BLaER1 treated with 17β-estradiol and CSF1 and Interleukin-3, amounts not matched to agents 10 nM and 100 nM (cell line): ENCODE measurements at regions not wholly inside any gene's neighbourhood (a gene's known extent, or its start where the extent isn't known, plus 50 kb on each side); places are given as distances from the start of the nearest gene placed in this dataset.

Experiments used
- H3K27ac ChIP-seq, 11 experiments: shearing (Covaris generic); formaldehyde crosslinking; 2 replicates each; pipeline ENCODE4 v1.8.1; 2022
- H3K27me3 ChIP-seq, 11 experiments: shearing (Covaris generic); formaldehyde crosslinking; 2 replicates each; pipeline ENCODE4 v1.8.1; 2022
- H3K36me3 ChIP-seq, 11 experiments: shearing (Covaris generic); formaldehyde crosslinking; 2 replicates each; pipeline ENCODE4 v1.8.1; 2022
- H3K4me1 ChIP-seq, 10 experiments: shearing (Covaris generic); formaldehyde crosslinking; 2 replicates each; pipeline ENCODE4 v1.8.1; 2022
- H3K4me2 ChIP-seq, 11 experiments: shearing (Covaris generic); formaldehyde crosslinking; 2 replicates each; pipeline ENCODE4 v1.8.1; 2022
- H3K4me3 ChIP-seq, 10 experiments: shearing (Covaris generic); formaldehyde crosslinking; 2 replicates each; pipeline ENCODE4 v1.8.1; 2022
- H3K9ac ChIP-seq, 11 experiments: shearing (Covaris generic); formaldehyde crosslinking; 2 replicates each; pipeline ENCODE4 v1.8.1; 2022
- H3K9me3 ChIP-seq, 11 experiments: shearing (Covaris generic); formaldehyde crosslinking; replicated peaks in 1 of 11; 2 replicates each; pipeline ENCODE4 v1.8.1; 2022
- H4K20me1 ChIP-seq, 11 experiments: shearing (Covaris generic); formaldehyde crosslinking; 2 replicates each; pipeline ENCODE4 v1.8.1; 2022
- Cebpa-rat ChIP-seq, 11 experiments: shearing (Covaris generic); IDR thresholded peaks; 2 replicates each; pipeline ENCODE4 v1.8.1; 2022

DNA sequence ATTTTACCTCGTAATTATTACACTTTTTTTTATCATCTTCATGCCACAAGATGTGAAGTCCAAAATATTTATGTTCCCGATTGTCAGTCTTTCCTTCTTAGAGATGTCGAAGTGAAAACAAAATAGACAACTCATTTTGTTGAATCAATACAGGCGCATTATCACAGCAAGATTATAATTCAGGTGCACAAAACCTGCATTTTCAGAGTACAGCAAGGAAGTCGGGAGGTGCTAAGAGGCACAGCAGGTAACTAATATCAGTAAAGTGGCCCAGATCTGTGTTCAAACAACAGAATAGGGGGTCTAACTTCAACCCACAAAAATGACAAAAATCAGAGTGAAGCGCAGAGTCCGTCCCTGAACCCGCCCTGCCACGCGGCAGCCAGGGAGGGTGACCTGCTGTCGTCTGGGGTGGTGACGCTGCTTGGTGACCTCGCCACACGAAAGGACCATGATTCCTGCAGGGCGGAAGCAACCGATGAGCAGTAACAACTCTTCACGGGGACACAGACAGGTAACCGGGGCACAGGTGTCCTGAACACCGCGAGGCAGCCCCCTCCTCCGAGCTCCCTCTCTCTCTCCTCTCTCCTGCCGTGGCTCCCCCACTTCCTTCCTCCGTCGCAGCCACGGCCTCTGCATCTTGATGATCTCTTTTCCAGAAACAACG lies 50.9 kb upstream of the SPACA7 start:
- peaks cover 0 to 5% (median 0%) of the 10 kb centered on the region in 11 experiments; a peak in 2 of 22 replicates for H4K20me1 ChIP-seq
- H3K36me3 ChIP-seq: no peaks in the 10 kb centered on the region
- no peak overlapping the region for H3K4me3 ChIP-seq
- no peaks in the 10 kb centered on the region for H3K27me3 ChIP-seq
- H3K4me2 ChIP-seq: peak overlapping the region in 3 of 11 experiments; percentile 6 to 25 (median 13); a peak in 2 of 22 replicates
- H3K9me3 ChIP-seq: no peaks in the 10 kb centered on the region
- no peak overlapping the region for H3K27ac ChIP-seq
- no peak overlapping the region for H3K9ac ChIP-seq
- no peak for TF ChIP-seq Cebpa-rat (IDR thresholded peaks at IDR 0.05)
- H3K4me1 ChIP-seq: peaks cover 0 to 12% (median 7%) of the 10 kb centered on the region in 10 experiments; a peak in 7 of 20 replicates

- peaks cover 0 to 5% (median 0%) of the 10 kb centered on the region in 11 experiments; a peak in 2 of 22 replicates for H4K20me1 ChIP-seq
- H3K4me1 ChIP-seq: peaks cover 0 to 12% (median 7%) of the 10 kb centered on the region in 10 experiments; a peak in 7 of 20 replicates
- H3K27ac ChIP-seq: no peak overlapping the region
- no peaks in the 10 kb centered on the region for H3K36me3 ChIP-seq
- H3K4me2 ChIP-seq: peak overlapping the region in 5 of 11 experiments; percentile 5 to 40 (median 13); a peak in 4 of 22 replicates
- H3K27me3 ChIP-seq: peaks cover 0 to 5% (median 1%) of the 10 kb centered on the region in 11 experiments; a peak in 8 of 22 replicates
- H3K4me3 ChIP-seq: no peak overlapping the region
- peaks cover 0 to 6% (median 0%) of the 10 kb centered on the region in 11 experiments; a peak in 4 of 22 replicates for H3K9me3 ChIP-seq
- no peak overlapping the region for H3K9ac ChIP-seq
- no peak for TF ChIP-seq Cebpa-rat (IDR thresholded peaks at IDR 0.05)
These were observed 50.1 kb upstream of the SPACA7 start for GRCh38 chr13:112325920-112326645.
